GM18517 (cell line): ENCODE measurements at regions not wholly inside any gene's neighbourhood (a gene's known extent, or its start where the extent isn't known, plus 50 kb on each side); places are given as distances from the start of the nearest gene placed in this dataset.
A peak's percentile ranks its signal among the peaks of the same experiment; 100 is the strongest.

ENCODE experiments used
- ATAC-seq: cut with Tn5 transposase; IDR thresholded peaks from one replicate; pipeline ENCODE4 v1.9.1; 2021; ENCODE audit warnings: mild to moderate bottlenecking, moderate library complexity; ENCODE audit not compliant: unreplicated experiment

GRCh38 chr7:17155529-17155928 lies 142.9 kb upstream of the AHR start:
- no peak for ATAC-seq

DNA sequence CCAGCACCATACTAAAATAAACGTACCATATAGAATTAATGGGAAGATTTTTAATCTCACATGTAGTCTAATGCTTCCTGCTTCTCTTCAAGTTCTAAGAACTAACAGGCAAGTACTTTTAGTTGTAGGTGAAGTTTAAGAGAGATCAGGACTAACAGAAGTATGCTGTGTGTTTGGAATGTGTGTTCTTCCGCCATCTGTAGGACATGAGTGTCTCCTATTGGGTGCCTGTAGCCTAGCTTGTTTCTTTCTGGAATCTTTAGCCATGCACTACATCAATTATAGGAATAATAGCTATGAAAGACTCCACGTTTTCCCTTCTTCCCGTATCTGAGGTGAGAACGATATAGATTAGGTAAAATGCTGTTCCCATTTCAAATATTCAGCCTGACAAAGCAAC lies 140.2 kb upstream of the AHR start:
- ATAC-seq, result no peak

DNA sequence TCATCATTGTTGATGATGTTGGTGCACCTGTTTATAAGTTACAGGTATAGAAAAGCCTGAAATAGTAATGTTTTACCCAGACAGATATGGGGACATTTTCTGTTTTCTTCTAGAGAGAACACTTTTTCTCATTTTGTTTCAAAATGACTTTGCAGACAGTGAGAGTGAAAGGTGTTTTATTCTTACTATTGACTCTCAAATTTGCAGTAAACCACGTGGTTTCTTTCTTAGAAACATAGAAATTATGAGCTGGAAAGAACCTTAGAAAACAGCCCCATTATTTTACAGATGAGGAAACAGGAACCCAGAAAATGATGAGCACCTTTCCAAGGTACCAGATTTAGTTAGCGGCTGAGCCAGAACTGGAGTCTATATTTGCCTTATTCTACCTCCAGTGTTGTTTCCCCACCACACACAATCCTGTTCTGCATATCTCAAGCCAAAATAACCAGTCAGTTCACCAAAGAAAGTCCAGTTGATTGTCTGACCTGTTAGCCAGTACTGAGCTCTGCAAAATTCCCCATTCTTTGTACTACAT lies 138.9 kb upstream of the AHR start:
- peak; percentile 92 for ATAC-seq

- peak; percentile 73 for ATAC-seq
These were observed 131.6 kb upstream of the AHR start for GRCh38 chr7:17166824-17167379.

DNA sequence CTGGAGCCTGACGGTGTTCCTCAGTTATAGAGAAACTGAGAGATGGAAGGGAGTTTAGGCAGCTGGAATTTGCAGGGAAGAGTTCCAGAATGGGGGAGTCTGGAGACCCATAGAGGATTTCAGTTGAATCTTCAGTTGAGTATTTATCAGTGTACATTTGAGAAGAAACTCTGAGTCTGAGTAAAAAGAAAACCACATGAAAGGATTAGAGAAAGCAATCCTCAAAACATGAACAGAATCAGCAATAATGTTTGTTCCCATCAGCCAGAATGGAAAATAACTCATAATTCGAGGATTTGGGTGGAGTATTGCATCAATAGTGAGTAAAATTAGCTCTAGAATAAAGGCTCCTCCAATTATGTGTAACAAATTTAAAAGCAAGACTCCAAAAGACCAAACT lies 130.0 kb upstream of the AHR start:
- ATAC-seq, result no peak

GRCh38 chr7:17171427-17171826 lies 127.0 kb upstream of the AHR start:
- no peak for ATAC-seq

- ATAC-seq, result no peak
These were observed 122.0 kb upstream of the AHR start for GRCh38 chr7:17176371-17177032.

- no peak for ATAC-seq
These were observed 119.9 kb upstream of the AHR start for GRCh38 chr7:17178545-17178944.

DNA sequence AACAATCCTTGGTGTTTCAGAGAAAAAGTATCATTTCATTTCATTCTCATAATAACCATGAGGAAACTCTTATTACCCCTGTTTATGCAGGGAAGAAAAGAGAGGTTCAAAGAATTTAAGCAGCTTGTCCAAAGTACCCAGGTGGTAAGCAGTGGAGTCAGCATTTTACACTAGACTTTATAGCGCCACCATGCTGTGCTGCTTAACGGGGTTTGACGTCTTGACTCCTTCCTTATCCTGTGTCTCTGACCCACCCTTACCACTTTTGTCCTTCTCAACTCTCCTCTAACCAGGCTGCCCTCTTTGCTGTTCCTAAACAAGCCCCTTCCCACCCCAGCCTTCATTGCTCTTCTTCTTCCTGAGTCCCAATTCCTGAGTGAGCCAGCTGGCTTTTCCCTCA lies 117.0 kb upstream of the AHR start:
- no peak for ATAC-seq

DNA sequence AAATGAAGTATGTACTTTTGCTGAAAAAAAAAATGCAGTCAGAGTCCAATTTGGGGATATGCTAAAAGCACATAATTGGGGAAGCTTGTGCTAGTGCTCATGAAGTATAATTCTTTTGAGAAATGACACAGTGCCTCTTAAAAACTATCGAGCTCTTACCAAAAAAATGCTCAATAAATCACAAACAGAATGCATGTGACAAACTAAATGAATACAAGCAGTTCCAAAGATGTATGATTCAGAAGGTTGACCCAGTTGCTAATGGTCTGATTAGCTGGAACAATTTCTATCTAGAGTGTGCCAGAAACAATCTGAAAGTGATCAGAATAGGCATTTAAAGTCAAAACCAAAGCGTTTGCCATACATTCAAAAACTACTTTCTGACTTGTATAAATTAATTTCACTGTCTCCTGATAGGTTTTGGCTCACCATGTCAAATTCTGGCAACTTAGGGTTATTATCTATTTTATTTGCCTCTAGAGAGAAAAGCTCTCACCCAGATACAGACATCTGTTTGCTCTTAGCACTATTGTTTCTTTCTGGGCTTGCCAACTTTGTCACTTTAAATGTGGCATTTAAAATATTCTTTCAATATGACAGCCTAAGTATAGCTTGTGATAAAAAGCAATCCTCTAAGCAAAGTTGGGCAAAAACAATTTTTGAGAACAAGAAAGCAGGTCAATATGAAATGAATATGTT lies 114.7 kb upstream of the AHR start:
- ATAC-seq, result no peak

DNA sequence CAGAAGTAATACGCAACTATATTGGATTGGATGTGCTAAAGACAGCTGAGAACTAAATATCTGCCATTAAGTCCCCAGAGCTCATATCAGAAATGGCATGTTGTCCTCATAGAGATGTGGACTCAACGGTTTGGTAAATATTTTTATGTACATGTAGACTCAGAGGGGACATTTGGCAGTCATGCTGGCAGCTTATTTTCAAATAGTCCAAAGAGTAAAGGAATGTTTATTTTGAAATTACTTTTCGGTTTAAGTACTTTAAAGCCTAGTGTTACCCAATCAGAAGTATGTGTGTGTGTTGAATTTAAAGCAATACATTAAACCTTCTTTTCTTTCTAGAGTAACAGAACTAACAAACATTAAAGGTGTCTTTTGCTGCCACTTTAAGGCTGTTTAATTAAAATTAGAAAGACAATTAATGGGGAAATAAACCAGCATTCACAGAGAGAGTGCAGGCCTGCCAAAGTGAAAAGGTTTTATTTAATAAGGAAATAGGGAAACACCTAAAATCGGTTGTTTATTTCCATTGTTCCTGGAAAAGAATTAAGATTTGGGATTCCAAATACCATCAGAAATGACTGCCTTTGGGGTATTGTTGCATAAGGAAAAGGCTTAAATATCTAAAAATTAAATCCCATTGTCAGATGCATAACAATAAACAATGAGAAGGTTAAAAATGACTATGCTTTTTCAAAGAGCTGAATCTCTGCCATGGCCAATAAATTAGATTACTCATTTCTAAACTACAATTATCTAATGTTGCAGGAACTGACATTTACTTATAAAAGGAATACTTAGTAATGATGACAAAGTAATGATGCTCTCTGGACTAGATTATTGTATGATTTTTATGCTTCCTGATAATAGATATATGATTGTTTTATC lies 113.4 kb upstream of the AHR start:
- ATAC-seq, result peak; percentile 36

DNA sequence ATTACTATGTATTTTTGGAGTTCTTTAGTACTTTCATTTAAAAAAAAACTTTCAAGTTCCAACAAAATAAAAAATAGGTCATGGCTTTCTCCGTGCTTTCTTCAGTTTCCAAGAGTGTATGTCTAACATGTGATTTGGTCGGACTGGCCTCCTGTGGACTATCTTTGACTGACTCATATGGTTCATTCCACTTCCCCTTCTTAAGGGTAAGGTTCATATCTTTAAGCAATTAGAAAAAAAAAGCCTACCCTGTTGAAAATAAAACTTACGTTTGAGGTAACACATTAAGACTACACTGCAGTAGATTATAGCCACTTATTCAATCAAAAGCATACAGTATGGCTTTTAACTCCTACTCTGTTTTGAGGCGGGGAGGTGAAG lies 112.8 kb upstream of the AHR start:
- ATAC-seq, result peak; percentile 99

DNA sequence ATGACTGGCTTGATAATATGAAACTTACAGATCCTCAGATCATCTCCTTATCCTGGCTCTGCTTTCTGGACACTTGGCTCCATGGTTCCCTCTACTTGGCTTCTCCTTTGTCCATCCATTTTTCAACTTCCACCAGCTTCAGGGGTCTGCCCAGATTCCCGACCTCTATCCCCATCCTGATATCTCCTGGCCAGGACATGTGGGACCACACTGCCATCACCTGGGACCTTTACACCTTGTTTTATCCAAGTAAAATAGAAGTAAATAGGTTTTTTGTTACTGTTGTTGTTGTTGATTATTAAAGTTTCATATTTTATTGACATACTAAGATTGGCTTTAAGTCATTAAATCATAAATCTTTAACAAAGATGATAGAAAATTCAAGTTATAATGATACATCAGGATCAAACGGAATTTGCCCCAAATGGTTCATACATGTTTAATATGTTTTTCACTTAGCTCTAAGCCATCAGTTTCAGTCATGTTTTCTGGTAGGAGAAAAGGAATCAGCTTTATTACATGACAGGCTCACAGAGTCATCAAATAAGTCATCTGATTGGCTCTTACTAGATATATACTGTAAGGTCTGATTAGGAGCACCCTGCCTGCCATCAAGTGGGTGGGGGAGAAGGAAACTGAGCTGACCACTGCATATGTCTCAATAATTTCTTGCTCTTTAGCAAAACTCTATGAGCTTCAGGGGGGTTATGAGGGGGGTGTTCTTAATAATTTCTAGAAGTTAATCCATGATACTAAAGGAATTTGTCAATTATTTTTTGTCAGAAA lies 111.5 kb upstream of the AHR start:
- no peak for ATAC-seq

GRCh38 chr7:17194656-17195055 lies 103.8 kb upstream of the AHR start:
- no peak for ATAC-seq

GRCh38 chr7:17195576-17195975 lies 102.9 kb upstream of the AHR start:
- ATAC-seq, result peak; percentile 88

- no peak for ATAC-seq
These were observed 92.5 kb upstream of the AHR start for GRCh38 chr7:17205910-17206309.

DNA sequence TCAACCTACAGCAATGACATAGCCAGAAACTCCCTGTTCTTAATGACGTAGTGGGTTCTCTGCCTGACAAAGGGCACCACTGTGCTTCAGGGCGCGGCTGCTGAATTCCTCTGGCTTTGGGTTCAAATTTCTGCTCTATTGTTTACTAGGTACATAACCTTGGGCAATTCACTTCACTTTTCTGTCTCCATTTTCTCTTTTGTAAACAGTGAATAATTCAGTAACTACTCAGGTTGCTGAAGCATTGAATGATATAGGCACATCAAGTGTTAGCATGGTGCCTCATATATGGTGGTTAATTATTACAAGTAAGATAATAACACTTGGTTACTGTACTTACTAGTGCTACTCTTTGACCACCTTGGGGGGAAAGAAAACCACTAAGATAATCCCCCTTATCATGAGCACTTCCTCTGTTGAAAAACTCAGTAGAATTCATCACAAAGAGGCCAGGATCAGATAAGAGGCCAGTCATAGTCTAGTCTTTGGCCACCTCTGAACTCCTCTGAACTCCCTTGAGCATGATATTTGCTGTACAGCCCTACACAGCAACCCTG lies 92.0 kb upstream of the AHR start:
- ATAC-seq, result no peak

DNA sequence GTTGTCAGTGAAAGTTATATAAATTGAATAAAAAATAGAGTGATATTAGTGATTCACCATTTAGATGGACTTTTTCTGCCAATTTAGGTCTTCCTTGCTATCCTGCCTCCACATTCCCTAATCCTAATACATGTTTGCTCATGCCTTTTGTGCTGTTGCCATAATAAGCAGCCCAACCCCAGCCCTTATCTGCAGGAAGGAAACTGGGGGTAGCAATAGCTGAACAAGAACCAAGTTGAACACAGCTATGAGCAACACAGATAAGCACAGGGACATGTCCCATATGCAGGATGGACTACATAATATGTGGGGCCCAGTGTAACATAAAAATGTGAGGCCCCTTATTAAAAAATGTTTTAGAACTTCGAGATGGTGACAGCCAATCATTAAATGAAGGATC lies 91.2 kb upstream of the AHR start:
- ATAC-seq, result no peak

- ATAC-seq, result no peak
These were observed 89.4 kb upstream of the AHR start for GRCh38 chr7:17209101-17209500.

DNA sequence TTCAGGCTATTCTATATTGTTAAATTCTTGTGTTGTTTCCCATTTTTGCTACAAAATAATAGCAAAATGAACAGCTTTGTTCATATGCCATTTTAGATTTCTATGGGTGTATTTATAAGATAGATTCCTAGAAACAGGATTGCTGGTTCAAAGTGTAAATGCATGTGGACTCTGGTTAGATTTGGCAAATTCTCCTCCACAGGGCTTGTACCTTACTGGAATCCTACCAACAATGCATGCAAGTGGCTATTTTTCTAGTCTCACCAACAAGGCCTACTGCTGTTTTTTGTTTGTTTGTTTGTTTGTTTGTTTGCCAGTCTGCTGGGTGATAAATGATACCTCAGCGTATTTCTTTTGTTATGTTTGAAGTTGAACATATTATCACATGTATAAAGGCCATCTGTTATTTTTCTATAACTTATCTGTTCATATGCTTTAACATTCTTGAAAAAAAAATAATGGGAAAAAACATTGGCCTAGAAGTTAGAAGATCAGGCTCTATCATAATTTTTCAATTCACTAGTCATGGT lies 87.1 kb upstream of the AHR start:
- ATAC-seq, result no peak
